ENCODE measurements at regions not wholly inside any gene's neighbourhood (a gene's known extent, or its start where the extent isn't known, plus 50 kb on each side); places are given as distances from the start of the nearest gene placed in this dataset.

GRCh38 chr3:40908612-40909011 lies 290.7 kb upstream of the CTNNB1 start:
- H3K79me2 ChIP-seq, result no peaks in the 10 kb centered on the region
- no peak overlapping the region for H3K27ac ChIP-seq
- TF ChIP-seq CTCF (IDR thresholded peaks at IDR 0.05), result no peak
- H3K36me3 ChIP-seq (ENCODE audit: control insufficient read depth, insufficient read depth, low read length), result no peaks in the 10 kb centered on the region
- H3K9me3 ChIP-seq (ENCODE audit: control insufficient read depth, low read length), result no peaks in the 10 kb centered on the region
- no peaks in the 10 kb centered on the region for H3K4me1 ChIP-seq
- H3K4me2 ChIP-seq (ENCODE audit: low read length), result no peak overlapping the region
- H3K27me3 ChIP-seq (ENCODE audit: control insufficient read depth, insufficient read depth, low read length), result no peaks in the 10 kb centered on the region
- H3K9ac ChIP-seq, result no peak overlapping the region
- H2AFZ ChIP-seq, result no peak overlapping the region
- H3K4me3 ChIP-seq (ENCODE audit: low read depth, low read length), result no peak overlapping the region

- Histone ChIP-seq H3K9me3 (ENCODE audit: control insufficient read depth, low read length) (no peaks in the 10 kb centered on the region), H2AFZ (no peak overlapping the region), H3K79me2 (no peaks in the 10 kb centered on the region), H3K4me3 (ENCODE audit: low read depth, low read length) (no peak overlapping the region), H3K4me2 (ENCODE audit: low read length) (no peak overlapping the region), H3K27me3 (ENCODE audit: control insufficient read depth, insufficient read depth, low read length) (no peaks in the 10 kb centered on the region), H3K9ac (no peak overlapping the region), H3K4me1 (no peaks in the 10 kb centered on the region), H3K27ac (no peak overlapping the region), H3K36me3 (ENCODE audit: control insufficient read depth, insufficient read depth, low read length) (no peaks in the 10 kb centered on the region)
- TF ChIP-seq CTCF (IDR thresholded peaks at IDR 0.05), result no peak
Observed at GRCh38 chr3:40911264-40911663, 288.0 kb upstream of the CTNNB1 start.

- Histone ChIP-seq H3K27ac (no peak overlapping the region), H3K4me2 (ENCODE audit: low read length) (no peak overlapping the region), H3K4me3 (ENCODE audit: low read depth, low read length) (no peak overlapping the region), H2AFZ (no peak overlapping the region), H3K79me2 (no peaks in the 10 kb centered on the region), H3K9me3 (ENCODE audit: control insufficient read depth, low read length) (no peaks in the 10 kb centered on the region), H3K27me3 (ENCODE audit: control insufficient read depth, insufficient read depth, low read length) (no peaks in the 10 kb centered on the region), H3K4me1 (no peaks in the 10 kb centered on the region), H3K9ac (no peak overlapping the region), H3K36me3 (ENCODE audit: control insufficient read depth, insufficient read depth, low read length) (no peaks in the 10 kb centered on the region)
- no peak for TF ChIP-seq CTCF (IDR thresholded peaks at IDR 0.05)
Observed at GRCh38 chr3:40911928-40912327, 287.4 kb upstream of the CTNNB1 start.

GRCh38 chr3:40912461-40912860 lies 286.8 kb upstream of the CTNNB1 start:
- no peaks in the 10 kb centered on the region for H3K36me3 ChIP-seq (ENCODE audit: control insufficient read depth, insufficient read depth, low read length)
- no peaks in the 10 kb centered on the region for H3K9me3 ChIP-seq (ENCODE audit: control insufficient read depth, low read length)
- H3K79me2 ChIP-seq, result no peaks in the 10 kb centered on the region
- H3K4me3 ChIP-seq (ENCODE audit: low read depth, low read length), result no peak overlapping the region
- H3K4me2 ChIP-seq (ENCODE audit: low read length), result no peak overlapping the region
- no peaks in the 10 kb centered on the region for H3K27me3 ChIP-seq (ENCODE audit: control insufficient read depth, insufficient read depth, low read length)
- H3K9ac ChIP-seq, result no peak overlapping the region
- H3K4me1 ChIP-seq, result no peaks in the 10 kb centered on the region
- no peak for TF ChIP-seq CTCF (IDR thresholded peaks at IDR 0.05)
- no peak overlapping the region for H3K27ac ChIP-seq
- H2AFZ ChIP-seq, result no peak overlapping the region

- no peak overlapping the region for H3K9ac ChIP-seq
- no peak overlapping the region for H2AFZ ChIP-seq
- H3K36me3 ChIP-seq (ENCODE audit: control insufficient read depth, insufficient read depth, low read length), result no peaks in the 10 kb centered on the region
- H3K27me3 ChIP-seq (ENCODE audit: control insufficient read depth, insufficient read depth, low read length), result no peaks in the 10 kb centered on the region
- no peak for TF ChIP-seq CTCF (IDR thresholded peaks at IDR 0.05)
- no peak overlapping the region for H3K4me2 ChIP-seq (ENCODE audit: low read length)
- H3K4me1 ChIP-seq, result no peaks in the 10 kb centered on the region
- no peaks in the 10 kb centered on the region for H3K9me3 ChIP-seq (ENCODE audit: control insufficient read depth, low read length)
- no peaks in the 10 kb centered on the region for H3K79me2 ChIP-seq
- no peak overlapping the region for H3K4me3 ChIP-seq (ENCODE audit: low read depth, low read length)
- H3K27ac ChIP-seq, result no peak overlapping the region
Observed at GRCh38 chr3:40913192-40913591, 286.1 kb upstream of the CTNNB1 start.
